HG02884 (cell line): ENCODE measurements at regions not wholly inside any gene's neighbourhood (a gene's known extent, or its start where the extent isn't known, plus 50 kb on each side); places are given as distances from the start of the nearest gene placed in this dataset.
"Not testable (repeated sequence)": the region's sequence is repeated elsewhere in the genome, so short reads cannot be mapped to it uniquely, and the experiment has no call there.

Experiments used
- ATAC-seq: cut with Tn5 transposase; IDR thresholded peaks from one replicate; pipeline ENCODE4 v1.9.1; 2021; ENCODE audit warnings: mild to moderate bottlenecking, moderate library complexity; ENCODE audit not compliant: unreplicated experiment

- ATAC-seq = no peak
These were observed 50.4 kb downstream of the FHIP1A start for GRCh38 chr4:151459375-151459774.

- no peak for ATAC-seq
These were observed 51.5 kb downstream of the FHIP1A start for GRCh38 chr4:151460434-151460833.

- no peak for ATAC-seq
These were observed 53.6 kb downstream of the FHIP1A start for GRCh38 chr4:151462554-151462953.

GRCh38 chr4:151468715-151469696, 60.0 kb downstream of the FHIP1A start:
- ATAC-seq = no peak

GRCh38 chr4:151469970-151470369, 61.0 kb downstream of the FHIP1A start:
- no peak for ATAC-seq

- no peak for ATAC-seq
These were observed 62.8 kb downstream of the FHIP1A start for GRCh38 chr4:151471728-151472127.

GRCh38 chr4:151472297-151472696, 63.3 kb downstream of the FHIP1A start:
- ATAC-seq = no peak

GRCh38 chr4:151472711-151473110, 63.7 kb downstream of the FHIP1A start:
- ATAC-seq = no peak

- ATAC-seq = no peak
These were observed 64.6 kb downstream of the FHIP1A start for GRCh38 chr4:151473521-151474097.

- no peak for ATAC-seq
These were observed 66.2 kb downstream of the FHIP1A start for GRCh38 chr4:151475035-151475714.

GRCh38 chr4:151481813-151482212, 72.8 kb downstream of the FHIP1A start:
- no peak for ATAC-seq

GRCh38 chr4:151484396-151485102, 75.6 kb downstream of the FHIP1A start:
- no peak for ATAC-seq

- no peak for ATAC-seq
These were observed 76.7 kb downstream of the FHIP1A start for GRCh38 chr4:151485541-151486131.

- ATAC-seq = no peak
These were observed 77.2 kb downstream of the FHIP1A start for GRCh38 chr4:151486168-151486567.

GRCh38 chr4:151488968-151489367, 80.0 kb downstream of the FHIP1A start:
- no peak for ATAC-seq

- no peak for ATAC-seq
These were observed 80.7 kb downstream of the FHIP1A start for GRCh38 chr4:151489462-151490203.

GRCh38 chr4:151495612-151496011, 86.6 kb downstream of the FHIP1A start:
- not testable (repeated sequence) for ATAC-seq

GRCh38 chr4:151511548-151511947, 102.6 kb downstream of the FHIP1A start:
- ATAC-seq = not testable (repeated sequence)

GRCh38 chr4:151517896-151518295, 108.9 kb downstream of the FHIP1A start:
- no peak for ATAC-seq

GRCh38 chr4:151518359-151518758, 109.4 kb downstream of the FHIP1A start:
- no peak for ATAC-seq
